ENCODE measurements at regions not wholly inside any gene's neighbourhood (a gene's known extent, or its start where the extent isn't known, plus 50 kb on each side); places are given as distances from the start of the nearest gene placed in this dataset.
A peak's percentile ranks its signal among the peaks of the same experiment; 100 is the strongest.

GRCh38 chr2:121917143-121917542 is 161.7 kb downstream of the TSN start:
- intact Hi-C loops (cut with micrococcal nuclease), result no loop called here
- 90% methylated on average over 10 of the region's 10 CpGs for WGBS (ENCODE audit: insufficient coverage)
- no peaks in the 10 kb centered on the region for H3K4me1 ChIP-seq (ENCODE audit: control insufficient read depth in 1 of 2, insufficient read depth in 2 of 2, low read length in 2 of 2)
- Mint-ChIP-seq H3K9me3 (peaks cover 0 to 10% (median 2%) of the 10 kb centered on the region in 7 donors), H3K4me1 (no peaks in the 10 kb centered on the region), H3K4me3 (no peak overlapping the region), H3K27me3 (ENCODE audit: low read depth in 3 of 3) (peaks cover 0 to 2% (median 0%) of the 10 kb centered on the region in 3 donors), H3K36me3 (no peaks in the 10 kb centered on the region), H3K27ac (peak overlapping the region in 1 of 7 donors; percentile 34)
- H3K79me2 ChIP-seq (ENCODE audit: insufficient read depth, low read length), result no peaks in the 10 kb centered on the region
- no peak overlapping the region for H2AFZ ChIP-seq (ENCODE audit: insufficient read depth, low read depth, low read length, poor library complexity, severe bottlenecking)
- no peak for TF ChIP-seq CTCF (IDR thresholded peaks at IDR 0.05)
- no peaks in the 10 kb centered on the region for H4K20me1 ChIP-seq (ENCODE audit: insufficient read depth, low read length)
- no peak overlapping the region for H3K4me2 ChIP-seq (replicated peaks; ENCODE audit: extremely low read depth, low read length, poor library complexity, severe bottlenecking)
- no peak overlapping the region for H3K9ac ChIP-seq (ENCODE audit: insufficient read depth, low read length, poor library complexity, severe bottlenecking)
- no peak overlapping the region for H3K4me3 ChIP-seq (replicated peaks in 1 of 3; ENCODE audit: low read depth in 2 of 3, low read length in 3 of 3)
- H3K9me3 ChIP-seq (replicated peaks in 1 of 2; ENCODE audit: control insufficient read depth in 1 of 2, insufficient read depth in 1 of 2, low read length in 2 of 2), result no peaks in the 10 kb centered on the region
- H3K27ac ChIP-seq (ENCODE audit: low read depth in 1 of 2, low read length in 2 of 2), result no peak overlapping the region
- DNase-seq, result no peak
- H3K36me3 ChIP-seq (replicated peaks in 1 of 2; ENCODE audit: control insufficient read depth in 1 of 2, insufficient read depth in 2 of 2, low read length in 2 of 2), result no peaks in the 10 kb centered on the region
- H3K27me3 ChIP-seq (ENCODE audit: control insufficient read depth in 2 of 2, insufficient read depth in 2 of 2, low read length in 2 of 2), result no peaks in the 10 kb centered on the region

GRCh38 chr2:121918231-121918630 is 162.8 kb downstream of the TSN start:
- intact Hi-C loops (cut with micrococcal nuclease), result no loop called here
- DNase-seq, result no peak
- H3K4me2 ChIP-seq (replicated peaks; ENCODE audit: extremely low read depth, low read length, poor library complexity, severe bottlenecking), result no peak overlapping the region
- H3K4me1 ChIP-seq (ENCODE audit: control insufficient read depth in 1 of 2, insufficient read depth in 2 of 2, low read length in 2 of 2), result no peaks in the 10 kb centered on the region
- H3K4me3 ChIP-seq (replicated peaks in 1 of 3; ENCODE audit: low read depth in 2 of 3, low read length in 3 of 3), result no peak overlapping the region
- no peaks in the 10 kb centered on the region for H3K36me3 ChIP-seq (replicated peaks in 1 of 2; ENCODE audit: control insufficient read depth in 1 of 2, insufficient read depth in 2 of 2, low read length in 2 of 2)
- TF ChIP-seq CTCF (IDR thresholded peaks at IDR 0.05), result no peak
- Mint-ChIP-seq H3K4me3 (no peak overlapping the region), H3K27ac (no peak overlapping the region), H3K36me3 (no peaks in the 10 kb centered on the region), H3K9me3 (peaks cover 0 to 10% (median 2%) of the 10 kb centered on the region in 7 donors), H3K27me3 (ENCODE audit: low read depth in 3 of 3) (peaks cover 0 to 2% (median 2%) of the 10 kb centered on the region in 3 donors), H3K4me1 (no peaks in the 10 kb centered on the region)
- H3K27ac ChIP-seq (ENCODE audit: low read depth in 1 of 2, low read length in 2 of 2), result no peak overlapping the region
- no peak overlapping the region for H2AFZ ChIP-seq (ENCODE audit: insufficient read depth, low read depth, low read length, poor library complexity, severe bottlenecking)
- no peaks in the 10 kb centered on the region for H3K27me3 ChIP-seq (ENCODE audit: control insufficient read depth in 2 of 2, insufficient read depth in 2 of 2, low read length in 2 of 2)
- no peaks in the 10 kb centered on the region for H3K9me3 ChIP-seq (replicated peaks in 1 of 2; ENCODE audit: control insufficient read depth in 1 of 2, insufficient read depth in 1 of 2, low read length in 2 of 2)
- no peaks in the 10 kb centered on the region for H3K79me2 ChIP-seq (ENCODE audit: insufficient read depth, low read length)
- no peak overlapping the region for H3K9ac ChIP-seq (ENCODE audit: insufficient read depth, low read length, poor library complexity, severe bottlenecking)
- H4K20me1 ChIP-seq (ENCODE audit: insufficient read depth, low read length), result no peaks in the 10 kb centered on the region
- WGBS (ENCODE audit: insufficient coverage), result no CpG with 5 or more reads among the region's 2 CpGs
